Kidney (tissue), 13 donors: ENCODE measurements at regions not wholly inside any gene's neighbourhood (a gene's known extent, or its start where the extent isn't known, plus 50 kb on each side); places are given as distances from the start of the nearest gene placed in this dataset.

ENCODE experiments used
- DNase-seq, 5 donors: peaks; one replicate each; pipeline ENCODE4 v3.0.0-alpha.2; 2013 to 2020
- FAIRE-seq: peaks from 2 replicates; lab custom pipeline; 2012; peaks lifted over from hg19 to GRCh38; lab: Jason Lieb, UNC
- H3K27ac ChIP-seq, 2 donors: one replicate each; pipeline ENCODE4 v1.7.0; 2013; ENCODE audit warnings: low read depth in 2 of 2, low read length in 2 of 2, inconsistent platforms in 1 of 2
- H3K27me3 ChIP-seq: one replicate; pipeline ENCODE4 v1.7.1; 2013; ENCODE audit warnings: low read length, inconsistent platforms; ENCODE audit not compliant: control insufficient read depth, insufficient read depth
- H3K36me3 ChIP-seq, 3 donors: one replicate each; pipeline versions ENCODE4 v1.7.0 to v1.7.1; 2013; ENCODE audit warnings: low read length in 3 of 3, control low read depth in 1 of 3, inconsistent platforms in 1 of 3; ENCODE audit not compliant: insufficient read depth in 3 of 3, control insufficient read depth in 2 of 3
- H3K4me1 ChIP-seq, 3 donors: one replicate each; pipeline versions ENCODE4 v1.7.0 to v1.7.1; 2013; ENCODE audit warnings: low read length in 3 of 3, inconsistent platforms in 1 of 3, low read depth in 1 of 3; ENCODE audit not compliant: control insufficient read depth in 2 of 3, insufficient read depth in 2 of 3
- H3K4me3 ChIP-seq, 3 donors: one replicate each; pipeline versions ENCODE4 v1.7.0 to v1.8.1; 2013; ENCODE audit warnings: low read length in 3 of 3, control low read depth in 1 of 3, inconsistent platforms in 1 of 3
- H3K9ac ChIP-seq, 3 donors: one replicate each; pipeline versions ENCODE4 v1.7.0 to v1.7.1; 2013; ENCODE audit warnings: low read length in 3 of 3, control low read depth in 1 of 3, inconsistent platforms in 1 of 3
- H3K9me3 ChIP-seq, 3 donors: one replicate each; pipeline versions ENCODE4 v1.7.0 to v1.7.1; 2013; ENCODE audit warnings: low read length in 3 of 3, control low read depth in 1 of 3, inconsistent platforms in 1 of 3; ENCODE audit not compliant: control insufficient read depth in 2 of 3, insufficient read depth in 1 of 3
- intact Hi-C: fragments of 100-400 bp; cut with DNase I; formaldehyde crosslinking; loops from one replicate; pipeline ENCODE4 v1.11.1; 2022
- TF ChIP-seq, protein P1 (sequence below): IDR thresholded peaks from 3 replicates; pipeline ENCODE4 v1.5.1; 2012; ENCODE audit warnings: mild to moderate bottlenecking, moderate library complexity, borderline replicate concordance; ENCODE audit not compliant: insufficient read depth; ENCODE audit errors: extremely low read depth
- donor health status: control.
- donor health status: control.
- donor health status: control.
- donor health status: control.
- donor health status: control.
- donor health status: DM: yes; HTN: yes; CAD: no.
- donor health status: Normal renal cell carcinoma (clear cell type).

GRCh38 chr1:18009055-18009454, 98.5 kb upstream of the IGSF21 start:
- intact Hi-C loops, result no loop called here
- peaks cover 0 to 3% (median 0%) of the 10 kb centered on the region in 3 donors for H3K9me3 ChIP-seq
- no peak overlapping the region for H3K9ac ChIP-seq
- H3K4me3 ChIP-seq, result no peak overlapping the region
- H3K4me1 ChIP-seq, result no peaks in the 10 kb centered on the region
- no peak overlapping the region for H3K27ac ChIP-seq
- FAIRE-seq (no peak), DNase-seq (no peak)
- no peaks in the 10 kb centered on the region for H3K27me3 ChIP-seq
- H3K36me3 ChIP-seq, result no peaks in the 10 kb centered on the region
- TF ChIP-seq, protein P1, sequence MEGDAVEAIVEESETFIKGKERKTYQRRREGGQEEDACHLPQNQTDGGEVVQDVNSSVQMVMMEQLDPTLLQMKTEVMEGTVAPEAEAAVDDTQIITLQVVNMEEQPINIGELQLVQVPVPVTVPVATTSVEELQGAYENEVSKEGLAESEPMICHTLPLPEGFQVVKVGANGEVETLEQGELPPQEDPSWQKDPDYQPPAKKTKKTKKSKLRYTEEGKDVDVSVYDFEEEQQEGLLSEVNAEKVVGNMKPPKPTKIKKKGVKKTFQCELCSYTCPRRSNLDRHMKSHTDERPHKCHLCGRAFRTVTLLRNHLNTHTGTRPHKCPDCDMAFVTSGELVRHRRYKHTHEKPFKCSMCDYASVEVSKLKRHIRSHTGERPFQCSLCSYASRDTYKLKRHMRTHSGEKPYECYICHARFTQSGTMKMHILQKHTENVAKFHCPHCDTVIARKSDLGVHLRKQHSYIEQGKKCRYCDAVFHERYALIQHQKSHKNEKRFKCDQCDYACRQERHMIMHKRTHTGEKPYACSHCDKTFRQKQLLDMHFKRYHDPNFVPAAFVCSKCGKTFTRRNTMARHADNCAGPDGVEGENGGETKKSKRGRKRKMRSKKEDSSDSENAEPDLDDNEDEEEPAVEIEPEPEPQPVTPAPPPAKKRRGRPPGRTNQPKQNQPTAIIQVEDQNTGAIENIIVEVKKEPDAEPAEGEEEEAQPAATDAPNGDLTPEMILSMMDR, result no peak

- Histone ChIP-seq H3K4me1 (no peaks in the 10 kb centered on the region), H3K27me3 (no peaks in the 10 kb centered on the region), H3K4me3 (no peak overlapping the region), H3K36me3 (no peaks in the 10 kb centered on the region), H3K9me3 (peaks cover 0 to 3% (median 0%) of the 10 kb centered on the region in 3 donors), H3K27ac (no peak overlapping the region), H3K9ac (no peak overlapping the region)
- DNase-seq (no peak), FAIRE-seq (no peak)
- intact Hi-C loops, result no loop called here
- TF ChIP-seq, protein P1, result no peak
Observed at GRCh38 chr1:18009478-18009961, 98.1 kb upstream of the IGSF21 start.

DNA sequence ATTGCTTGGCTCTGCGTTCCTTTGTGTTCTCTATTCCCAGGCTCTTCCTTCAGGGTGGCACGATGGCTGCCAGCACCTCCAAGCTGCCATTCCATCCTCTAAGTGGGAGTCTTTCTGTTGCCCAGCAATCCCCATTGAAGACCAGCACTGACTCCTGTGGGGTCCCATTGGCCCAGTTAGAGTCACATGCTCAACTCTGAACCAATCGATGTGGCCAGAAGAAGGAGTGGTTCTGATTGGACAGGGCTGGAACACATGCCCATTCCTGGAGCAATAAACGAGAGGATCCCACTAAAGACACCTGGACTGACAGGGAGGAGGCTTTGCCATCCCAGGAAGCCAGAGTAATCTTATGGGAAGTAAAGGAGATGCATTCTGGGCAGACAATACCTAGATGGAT, 97.2 kb upstream of the IGSF21 start:
- TF ChIP-seq, protein P1, result no peak
- Histone ChIP-seq H3K4me1 (no peaks in the 10 kb centered on the region), H3K9ac (no peak overlapping the region), H3K9me3 (peaks cover 0 to 3% (median 0%) of the 10 kb centered on the region in 3 donors), H3K36me3 (no peaks in the 10 kb centered on the region), H3K27me3 (no peaks in the 10 kb centered on the region), H3K4me3 (no peak overlapping the region), H3K27ac (no peak overlapping the region)
- FAIRE-seq (no peak), DNase-seq (no peak)
- intact Hi-C loops, result no loop called here

DNA sequence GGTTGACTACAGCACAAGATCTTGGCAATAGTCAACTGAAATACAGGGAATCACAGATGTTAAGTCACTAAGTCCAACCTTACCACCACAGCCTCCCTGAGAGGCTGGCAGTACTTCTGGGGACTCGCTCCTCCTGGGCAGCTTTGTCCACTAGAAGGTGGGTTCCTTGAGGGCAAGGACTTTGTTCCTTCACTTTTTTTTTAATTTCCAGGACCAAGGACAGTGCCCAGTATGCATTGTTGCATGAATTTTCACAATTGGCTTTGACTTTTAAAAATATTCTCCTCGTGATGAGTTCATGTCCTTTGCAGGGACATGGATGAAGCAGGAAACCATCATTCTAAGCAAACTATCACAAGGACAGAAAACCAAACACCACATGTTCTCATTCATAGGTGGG, 96.7 kb upstream of the IGSF21 start:
- no peak overlapping the region for H3K9ac ChIP-seq
- peaks cover 0 to 3% (median 0%) of the 10 kb centered on the region in 3 donors for H3K9me3 ChIP-seq
- DNase-seq, result peak in 2 of 5 donors; percentile 31 to 39
- H3K36me3 ChIP-seq, result no peaks in the 10 kb centered on the region
- intact Hi-C loops, result no loop called here
- no peaks in the 10 kb centered on the region for H3K27me3 ChIP-seq
- no peak overlapping the region for H3K4me3 ChIP-seq
- no peak for FAIRE-seq
- TF ChIP-seq, protein P1, result no peak
- H3K27ac ChIP-seq, result no peak overlapping the region
- H3K4me1 ChIP-seq, result no peaks in the 10 kb centered on the region
